NCI-H524 (cell line): ENCODE measurements at regions not wholly inside any gene's neighbourhood (a gene's known extent, or its start where the extent isn't known, plus 50 kb on each side); places are given as distances from the start of the nearest gene placed in this dataset.

ENCODE experiments used
- DNase-seq, 2 experiments: peaks; one replicate each; lab custom pipeline; 2025; lab: John Stamatoyannopoulos, UW

- DNase-seq, result no peak
Measured at GRCh38 chr1:29444782-29445729, 208.7 kb downstream of the PTPRU start.

- DNase-seq, result no peak
Measured at GRCh38 chr1:29444081-29444715, 207.9 kb downstream of the PTPRU start.

- DNase-seq, result no peak
Measured at GRCh38 chr1:29441916-29442668, 205.8 kb downstream of the PTPRU start.

- no peak for DNase-seq
Measured at GRCh38 chr1:29439615-29440014, 203.3 kb downstream of the PTPRU start.

- no peak for DNase-seq
Measured at GRCh38 chr1:29438991-29439390, 202.7 kb downstream of the PTPRU start.

GRCh38 chr1:29437946-29438345, 201.6 kb downstream of the PTPRU start:
- DNase-seq, result no peak

- DNase-seq, result no peak
Measured at GRCh38 chr1:29436181-29436785, 200.0 kb downstream of the PTPRU start.

GRCh38 chr1:29433830-29434229, 197.5 kb downstream of the PTPRU start:
- DNase-seq, result no peak

GRCh38 chr1:29431138-29431537, 194.8 kb downstream of the PTPRU start:
- DNase-seq, result no peak

GRCh38 chr1:29429656-29430055, 193.3 kb downstream of the PTPRU start:
- DNase-seq, result no peak

- DNase-seq, result no peak
Measured at GRCh38 chr1:29428997-29429396, 192.7 kb downstream of the PTPRU start.

- DNase-seq, result no peak
Measured at GRCh38 chr1:29428280-29428615, 191.9 kb downstream of the PTPRU start.

- DNase-seq, result no peak
Measured at GRCh38 chr1:29427614-29428279, 191.4 kb downstream of the PTPRU start.

- peak; percentile 93 to 97 for DNase-seq
Measured at GRCh38 chr1:29426701-29427279, 190.5 kb downstream of the PTPRU start.

- DNase-seq, result peak in 1 of 2 experiments; percentile 5
Measured at GRCh38 chr1:29425631-29426030, 189.3 kb downstream of the PTPRU start.

- DNase-seq, result no peak
Measured at GRCh38 chr1:29424266-29424665, 187.9 kb downstream of the PTPRU start.

- no peak for DNase-seq
Measured at GRCh38 chr1:29420202-29420601, 183.9 kb downstream of the PTPRU start.

- DNase-seq, result no peak
Measured at GRCh38 chr1:29417971-29418370, 181.6 kb downstream of the PTPRU start.

- DNase-seq, result no peak
Measured at GRCh38 chr1:29417147-29417858, 181.0 kb downstream of the PTPRU start.

- no peak for DNase-seq
Measured at GRCh38 chr1:29416267-29417146, 180.2 kb downstream of the PTPRU start.
